CD4-positive, CD25-positive, alpha-beta regulatory T cell (primary cell): ENCODE measurements at regions not wholly inside any gene's neighbourhood (a gene's known extent, or its start where the extent isn't known, plus 50 kb on each side); places are given as distances from the start of the nearest gene placed in this dataset.

Source experiments
- ATAC-seq, 2 donors: fragments of 150-1000 bp; cut with Tn5 transposase; one replicate each; pipeline ENCODE4 v1.10.0; 2021; ENCODE audit warnings: low read depth in 2 of 2, moderate number of reproducible peaks in 2 of 2, moderate library complexity in 1 of 2
- DNase-seq, 3 donors: peaks; one replicate each; pipeline versions ENCODE4 v3.0.0 to v3.0.0-alpha.2; 2012 to 2022; ENCODE audit warnings: mixed read lengths in 1 of 3
- H3K27ac ChIP-seq: one replicate; pipeline ENCODE4 v1.7.0; 2013; ENCODE audit warnings: mild to moderate bottlenecking, low read length; ENCODE audit not compliant: insufficient read depth, poor library complexity, severe bottlenecking
- H3K27me3 ChIP-seq: one replicate; pipeline ENCODE4 v1.7.0; 2013; ENCODE audit warnings: low read length; ENCODE audit not compliant: control insufficient read depth, insufficient read depth
- H3K36me3 ChIP-seq: one replicate; pipeline ENCODE4 v1.7.0; 2013; ENCODE audit warnings: mild to moderate bottlenecking, low read length, moderate library complexity; ENCODE audit not compliant: control insufficient read depth, insufficient read depth
- H3K4me1 ChIP-seq: 2 replicates; pipeline ENCODE4 v1.7.0; 2013; ENCODE audit warnings: mild to moderate bottlenecking, low read length; ENCODE audit not compliant: insufficient read depth, control insufficient read depth, poor library complexity, severe bottlenecking
- H3K4me3 ChIP-seq: one replicate; pipeline ENCODE4 v1.7.0; 2013; ENCODE audit warnings: low read depth, mild to moderate bottlenecking, low read length, moderate library complexity
- H3K9me3 ChIP-seq, 2 experiments: 1 replicate in 1 of 2; 2 replicates in 1 of 2; pipeline ENCODE4 v1.7.0; 2013; ENCODE audit warnings: low read length in 2 of 2, mild to moderate bottlenecking in 1 of 2, moderate library complexity in 1 of 2; ENCODE audit not compliant: control insufficient read depth in 2 of 2
- H3K27ac Mint-ChIP-seq, 3 donors: one replicate each; pipeline ENCODE4 v1.8.0; 2020 to 2022; ENCODE audit warnings: mild to moderate bottlenecking in 3 of 3, mixed read lengths in 3 of 3, moderate library complexity in 2 of 3
- H3K27me3 Mint-ChIP-seq: one replicate; pipeline ENCODE4 v1.8.0; 2022; ENCODE audit warnings: mild to moderate bottlenecking, mixed read lengths
- H3K36me3 Mint-ChIP-seq: one replicate; pipeline ENCODE4 v1.8.0; 2020; ENCODE audit warnings: mixed read lengths
- H3K4me1 Mint-ChIP-seq, 4 donors: one replicate each; pipeline ENCODE4 v1.8.0; 2020 to 2022; ENCODE audit warnings: mixed read lengths in 4 of 4, mild to moderate bottlenecking in 1 of 4
- H3K4me3 Mint-ChIP-seq, 4 donors: one replicate each; pipeline ENCODE4 v1.8.0; 2020 to 2022; ENCODE audit warnings: mild to moderate bottlenecking in 4 of 4, mixed read lengths in 4 of 4, moderate library complexity in 3 of 4
- H3K9me3 Mint-ChIP-seq, 7 donors: one replicate each; pipeline ENCODE4 v1.8.0; 2020 to 2022; ENCODE audit warnings: mixed read lengths in 7 of 7, mild to moderate bottlenecking in 3 of 7, moderate library complexity in 2 of 7

DNA sequence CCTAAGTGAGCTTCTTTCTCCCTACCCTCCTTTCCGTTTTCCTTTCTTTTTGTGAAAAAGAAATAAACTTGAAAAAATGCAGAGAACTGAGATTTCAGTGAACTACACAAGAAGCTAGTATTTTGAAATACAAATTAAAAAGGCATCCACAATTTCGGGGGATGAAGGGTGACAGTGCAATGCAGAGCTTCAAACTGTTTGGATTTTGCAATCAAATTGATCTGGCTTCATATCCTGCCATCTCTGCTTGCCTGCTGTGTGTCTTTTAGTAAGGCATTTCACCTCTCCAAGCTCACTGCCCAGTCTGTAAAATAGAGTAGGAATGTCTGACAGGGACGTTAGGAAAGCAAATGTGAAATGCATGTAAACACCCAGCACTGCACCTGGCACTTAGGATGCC lies 258.0 kb downstream of the HACE1 start:
- Histone ChIP-seq H3K36me3 (no peaks in the 10 kb centered on the region), H3K4me1 (no peaks in the 10 kb centered on the region), H3K4me3 (no peak overlapping the region), H3K9me3 (no peaks in the 10 kb centered on the region), H3K27me3 (no peaks in the 10 kb centered on the region), H3K27ac (no peak overlapping the region)
- peaks cover 0 to 4% (median 0%) of the 10 kb centered on the region in 7 donors for H3K9me3 Mint-ChIP-seq
- ATAC-seq (no peak), DNase-seq (no peak)
- H3K4me1 Mint-ChIP-seq = no peaks in the 10 kb centered on the region
- H3K4me3 Mint-ChIP-seq = no peak overlapping the region
- H3K36me3 Mint-ChIP-seq = no peaks in the 10 kb centered on the region
- no peak overlapping the region for H3K27ac Mint-ChIP-seq
- H3K27me3 Mint-ChIP-seq = no peaks in the 10 kb centered on the region

DNA sequence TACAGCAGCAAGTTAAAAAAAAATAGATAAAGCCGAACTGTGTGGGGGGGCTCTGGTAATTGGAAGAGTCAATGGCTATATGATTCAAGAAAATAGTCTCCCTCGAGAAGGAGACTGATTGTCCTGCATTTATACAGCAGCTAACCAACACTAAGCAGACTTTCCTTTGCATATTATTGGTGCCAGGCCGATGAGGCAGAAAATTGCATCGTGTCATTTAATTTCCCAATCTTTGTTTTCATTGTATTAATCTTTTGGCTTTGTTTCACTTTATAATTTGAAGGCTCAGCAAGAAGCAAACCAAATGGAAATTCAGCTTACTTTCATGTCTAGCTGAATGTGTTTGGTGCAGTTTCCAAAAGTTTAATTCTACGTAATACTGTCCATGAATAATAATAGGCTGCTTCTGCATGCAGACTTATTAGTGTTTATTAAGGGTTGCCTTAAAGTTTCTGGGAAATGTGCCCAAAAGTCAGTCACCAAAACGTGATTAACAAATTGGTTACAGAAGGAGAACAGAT lies 258.5 kb downstream of the HACE1 start:
- Histone ChIP-seq H3K27me3 (no peaks in the 10 kb centered on the region), H3K36me3 (no peaks in the 10 kb centered on the region), H3K4me3 (no peak overlapping the region), H3K27ac (no peak overlapping the region), H3K4me1 (no peaks in the 10 kb centered on the region), H3K9me3 (no peaks in the 10 kb centered on the region)
- DNase-seq = no peak
- Mint-ChIP-seq H3K36me3 (no peaks in the 10 kb centered on the region), H3K9me3 (peaks cover 0 to 3% (median 0%) of the 10 kb centered on the region in 7 donors), H3K4me3 (no peak overlapping the region), H3K27ac (no peak overlapping the region), H3K4me1 (no peaks in the 10 kb centered on the region), H3K27me3 (no peaks in the 10 kb centered on the region)
- ATAC-seq = no peak

DNA sequence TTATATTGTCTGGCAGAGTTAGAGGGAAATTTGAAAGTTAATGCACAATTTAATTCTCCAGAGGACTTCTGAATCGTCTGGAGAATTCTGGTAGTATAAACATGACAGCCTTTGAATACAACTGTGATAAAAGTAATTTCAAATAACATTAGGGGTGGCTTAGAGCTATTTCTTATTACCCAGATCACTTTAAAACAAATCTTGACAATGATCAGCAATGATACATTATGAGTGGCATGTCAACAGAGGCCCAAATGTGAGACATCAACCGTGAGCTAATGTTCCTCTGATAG lies 259.1 kb downstream of the HACE1 start:
- DNase-seq (no peak), ATAC-seq (no peak)
- H3K4me3 ChIP-seq = no peak overlapping the region
- no peaks in the 10 kb centered on the region for H3K27me3 ChIP-seq
- no peak overlapping the region for H3K27ac Mint-ChIP-seq
- H3K4me1 Mint-ChIP-seq = no peaks in the 10 kb centered on the region
- no peaks in the 10 kb centered on the region for H3K9me3 ChIP-seq
- H3K27ac ChIP-seq = no peak overlapping the region
- H3K4me1 ChIP-seq = no peaks in the 10 kb centered on the region
- H3K9me3 Mint-ChIP-seq = peaks cover 0 to 3% (median 0%) of the 10 kb centered on the region in 7 donors
- H3K4me3 Mint-ChIP-seq = no peak overlapping the region
- H3K36me3 ChIP-seq = no peaks in the 10 kb centered on the region
- H3K36me3 Mint-ChIP-seq = no peaks in the 10 kb centered on the region
- H3K27me3 Mint-ChIP-seq = no peaks in the 10 kb centered on the region

DNA sequence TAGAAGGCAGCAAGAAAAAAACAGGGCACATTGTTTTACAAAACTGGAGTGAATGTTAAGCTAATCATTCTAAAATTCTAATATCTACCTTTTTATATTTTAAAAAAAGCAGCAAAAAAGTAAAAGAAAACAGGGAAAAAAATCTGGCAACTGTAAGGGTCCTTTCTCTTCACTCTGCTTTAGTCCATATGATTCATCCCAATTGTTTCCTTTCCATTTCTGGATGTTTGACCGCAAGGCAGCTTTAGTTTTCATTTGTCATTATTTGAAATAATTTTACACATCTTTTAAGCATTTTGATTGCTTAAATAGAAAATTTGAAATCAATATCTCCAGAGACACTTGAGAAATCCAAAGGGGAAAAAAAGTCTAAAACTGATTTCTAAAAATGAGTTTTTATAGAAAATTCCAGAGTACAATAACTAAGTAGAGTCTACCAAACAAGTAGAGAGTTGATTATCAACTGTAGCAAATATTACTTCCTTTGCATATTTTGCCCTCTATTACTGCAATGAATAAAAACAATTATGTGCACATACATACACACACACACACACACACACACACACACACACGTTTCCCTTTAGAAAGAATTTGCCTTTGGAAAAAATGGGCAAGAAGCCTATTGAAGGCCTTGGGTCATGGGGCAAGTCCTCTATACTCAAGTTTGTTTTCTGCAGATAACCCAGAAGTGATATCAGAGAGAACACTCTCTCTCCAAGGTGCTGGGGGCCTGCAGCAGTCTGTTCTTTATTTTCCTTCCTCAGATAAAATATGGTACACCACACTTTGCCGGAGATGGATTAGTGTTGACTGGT lies 259.7 kb downstream of the HACE1 start:
- no peak overlapping the region for H3K27ac Mint-ChIP-seq
- no peaks in the 10 kb centered on the region for H3K27me3 Mint-ChIP-seq
- Histone ChIP-seq H3K9me3 (no peaks in the 10 kb centered on the region), H3K4me3 (no peak overlapping the region), H3K36me3 (no peaks in the 10 kb centered on the region), H3K27me3 (no peaks in the 10 kb centered on the region), H3K27ac (no peak overlapping the region), H3K4me1 (no peaks in the 10 kb centered on the region)
- ATAC-seq (no peak), DNase-seq (no peak)
- no peaks in the 10 kb centered on the region for H3K4me1 Mint-ChIP-seq
- H3K36me3 Mint-ChIP-seq = no peaks in the 10 kb centered on the region
- no peak overlapping the region for H3K4me3 Mint-ChIP-seq
- peaks cover 0 to 3% (median 0%) of the 10 kb centered on the region in 7 donors for H3K9me3 Mint-ChIP-seq

DNA sequence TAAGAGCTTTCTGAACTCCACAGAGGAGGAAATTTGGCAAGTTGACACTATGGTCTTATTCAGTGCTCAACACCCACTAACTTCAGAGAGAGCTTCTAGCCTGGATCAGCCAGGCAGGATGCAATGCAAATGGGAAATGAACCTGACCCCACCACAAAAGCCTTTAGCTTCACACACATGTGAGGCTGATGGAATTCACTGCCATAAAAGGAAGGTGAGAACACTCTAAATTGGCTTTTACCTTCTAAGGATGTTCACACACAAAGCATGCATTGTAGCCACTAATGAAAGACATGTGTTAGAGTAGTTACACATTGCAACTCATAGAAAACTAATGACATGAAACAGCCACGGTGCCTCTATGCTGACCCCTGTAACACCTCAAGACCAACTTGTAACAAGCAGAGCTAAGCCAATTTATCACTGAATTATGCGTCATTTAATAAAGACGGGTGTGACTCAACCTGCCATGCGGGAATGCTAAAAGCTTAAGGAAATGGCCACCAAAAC lies 262.1 kb downstream of the HACE1 start:
- H3K9me3 Mint-ChIP-seq = peaks cover 0 to 3% (median 0%) of the 10 kb centered on the region in 7 donors
- no peaks in the 10 kb centered on the region for H3K9me3 ChIP-seq
- no peak for DNase-seq

DNA sequence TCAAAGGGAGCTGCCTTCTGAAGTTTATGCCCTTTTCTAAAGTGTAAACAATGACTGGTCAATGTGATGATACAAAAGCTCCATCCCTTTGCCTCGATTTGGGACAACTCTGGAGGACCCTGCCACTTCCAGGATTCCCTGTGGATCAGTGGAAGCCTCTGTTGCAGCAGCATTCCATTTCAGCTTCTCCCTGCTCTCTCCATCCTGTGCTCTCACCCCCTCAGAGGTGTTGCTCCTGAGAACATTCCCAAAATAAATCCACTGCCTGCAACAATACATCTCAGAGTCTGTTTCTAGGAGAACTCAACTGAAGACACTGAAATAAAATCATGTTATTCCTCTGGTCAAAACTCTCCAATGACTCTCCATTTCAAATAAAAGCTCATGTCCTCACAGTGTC lies 263.6 kb downstream of the HACE1 start:
- Mint-ChIP-seq H3K36me3 (no peaks in the 10 kb centered on the region), H3K4me3 (no peak overlapping the region), H3K9me3 (peaks cover 0 to 3% (median 0%) of the 10 kb centered on the region in 7 donors), H3K27me3 (no peaks in the 10 kb centered on the region), H3K27ac (no peak overlapping the region), H3K4me1 (no peaks in the 10 kb centered on the region)
- Histone ChIP-seq H3K27me3 (no peaks in the 10 kb centered on the region), H3K27ac (no peak overlapping the region), H3K9me3 (no peaks in the 10 kb centered on the region), H3K4me1 (no peaks in the 10 kb centered on the region), H3K4me3 (no peak overlapping the region), H3K36me3 (no peaks in the 10 kb centered on the region)
- no peak for DNase-seq
- ATAC-seq = no peak

More for the DNA sequence above, 262.1 kb downstream of the HACE1 start:
- Mint-ChIP-seq H3K27me3 (no peaks in the 10 kb centered on the region), H3K4me1 (no peaks in the 10 kb centered on the region), H3K4me3 (no peak overlapping the region), H3K36me3 (no peaks in the 10 kb centered on the region), H3K27ac (no peak overlapping the region)
- no peaks in the 10 kb centered on the region for H3K36me3 ChIP-seq
- ATAC-seq = no peak
- no peaks in the 10 kb centered on the region for H3K27me3 ChIP-seq
- H3K4me3 ChIP-seq = no peak overlapping the region
- no peaks in the 10 kb centered on the region for H3K4me1 ChIP-seq
- H3K27ac ChIP-seq = no peak overlapping the region

DNA sequence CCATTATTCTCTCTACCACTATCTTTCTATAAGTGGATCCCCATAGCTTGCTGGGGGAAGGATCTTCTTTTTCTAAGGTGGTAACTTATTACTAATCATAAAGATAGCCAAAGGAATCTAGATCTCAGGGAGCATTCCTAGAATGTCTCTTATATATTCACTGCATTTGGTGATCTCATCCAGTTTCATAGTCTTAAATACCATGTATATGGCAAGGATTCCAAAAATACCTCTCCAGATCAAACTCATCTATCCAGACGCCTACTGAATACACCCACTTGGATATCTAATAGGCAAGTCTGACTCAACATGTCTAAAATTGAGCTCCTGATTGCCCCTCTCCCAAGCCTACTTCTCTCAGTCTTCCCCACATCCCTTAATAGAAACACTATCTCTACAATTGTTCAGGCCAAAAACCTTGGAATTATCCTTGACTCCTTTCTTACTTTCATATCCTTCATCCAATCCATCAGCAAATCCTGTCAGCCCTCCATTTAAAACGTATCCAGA lies 264.4 kb downstream of the HACE1 start:
- no peak for DNase-seq
- H3K4me1 Mint-ChIP-seq = no peaks in the 10 kb centered on the region
- no peak overlapping the region for H3K27ac Mint-ChIP-seq
- H3K4me3 Mint-ChIP-seq = no peak overlapping the region
- H3K4me1 ChIP-seq = no peaks in the 10 kb centered on the region
- H3K27me3 ChIP-seq = no peaks in the 10 kb centered on the region
- H3K36me3 ChIP-seq = no peaks in the 10 kb centered on the region
- no peaks in the 10 kb centered on the region for H3K9me3 ChIP-seq
- peaks cover 0 to 3% (median 0%) of the 10 kb centered on the region in 7 donors for H3K9me3 Mint-ChIP-seq
- no peak for ATAC-seq
- no peaks in the 10 kb centered on the region for H3K36me3 Mint-ChIP-seq
- H3K27ac ChIP-seq = no peak overlapping the region
- no peak overlapping the region for H3K4me3 ChIP-seq
- H3K27me3 Mint-ChIP-seq = no peaks in the 10 kb centered on the region
